GM21786 (cell line): ENCODE measurements at regions not wholly inside any gene's neighbourhood (a gene's known extent, or its start where the extent isn't known, plus 50 kb on each side); places are given as distances from the start of the nearest gene placed in this dataset.
"Not testable (repeated sequence)": the region's sequence is repeated elsewhere in the genome, so short reads cannot be mapped to it uniquely, and the experiment has no call there.

Source experiments
- ATAC-seq: cut with Tn5 transposase; IDR thresholded peaks from one replicate; pipeline ENCODE4 v1.9.1; 2021; ENCODE audit not compliant: unreplicated experiment

- ATAC-seq: not testable (repeated sequence)
Observed at GRCh38 chr4:9604031-9604892, 160.0 kb downstream of the DEFB131A start.

- not testable (repeated sequence) for ATAC-seq
Observed at GRCh38 chr4:9604893-9605190, 160.6 kb downstream of the DEFB131A start.

- ATAC-seq: no peak
Observed at GRCh38 chr4:9608300-9608699, 164.1 kb downstream of the DEFB131A start.

- ATAC-seq: not testable (repeated sequence)
Observed at GRCh38 chr4:9610321-9610720, 166.1 kb downstream of the DEFB131A start.

- no peak for ATAC-seq
Observed at GRCh38 chr4:9611101-9611500, 166.9 kb downstream of the DEFB131A start.

GRCh38 chr4:9636411-9636810 is 145.0 kb upstream of the DRD5 start:
- ATAC-seq: not testable (repeated sequence)

- not testable (repeated sequence) for ATAC-seq
Observed at GRCh38 chr4:9659678-9660077, 121.8 kb upstream of the DRD5 start.

- not testable (repeated sequence) for ATAC-seq
Observed at GRCh38 chr4:9660955-9661354, 120.5 kb upstream of the DRD5 start.

GRCh38 chr4:9670725-9671124 is 110.7 kb upstream of the DRD5 start:
- ATAC-seq: not testable (repeated sequence)

GRCh38 chr4:9677357-9677756 is 104.1 kb upstream of the DRD5 start:
- ATAC-seq: not testable (repeated sequence)

- ATAC-seq: no peak
Observed at GRCh38 chr4:9679704-9680478, 101.5 kb upstream of the DRD5 start.

- not testable (repeated sequence) for ATAC-seq
Observed at GRCh38 chr4:9683174-9683573, 98.3 kb upstream of the DRD5 start.

GRCh38 chr4:9685016-9685415 is 96.4 kb upstream of the DRD5 start:
- ATAC-seq: not testable (repeated sequence)

- no peak for ATAC-seq
Observed at GRCh38 chr4:9685692-9686091, 95.7 kb upstream of the DRD5 start.

- not testable (repeated sequence) for ATAC-seq
Observed at GRCh38 chr4:9690636-9691237, 90.7 kb upstream of the DRD5 start.

GRCh38 chr4:9691238-9692065 is 90.0 kb upstream of the DRD5 start:
- peak; percentile 100 for ATAC-seq

- not testable (repeated sequence) for ATAC-seq
Observed at GRCh38 chr4:9692791-9693491, 88.5 kb upstream of the DRD5 start.

GRCh38 chr4:9694403-9694802 is 87.0 kb upstream of the DRD5 start:
- not testable (repeated sequence) for ATAC-seq

GRCh38 chr4:9695994-9696393 is 85.4 kb upstream of the DRD5 start:
- not testable (repeated sequence) for ATAC-seq

GRCh38 chr4:9696561-9696960 is 84.9 kb upstream of the DRD5 start:
- ATAC-seq: not testable (repeated sequence)
